ENCODE measurements at regions not wholly inside any gene's neighbourhood (a gene's known extent, or its start where the extent isn't known, plus 50 kb on each side); places are given as distances from the start of the nearest gene placed in this dataset.

DNA sequence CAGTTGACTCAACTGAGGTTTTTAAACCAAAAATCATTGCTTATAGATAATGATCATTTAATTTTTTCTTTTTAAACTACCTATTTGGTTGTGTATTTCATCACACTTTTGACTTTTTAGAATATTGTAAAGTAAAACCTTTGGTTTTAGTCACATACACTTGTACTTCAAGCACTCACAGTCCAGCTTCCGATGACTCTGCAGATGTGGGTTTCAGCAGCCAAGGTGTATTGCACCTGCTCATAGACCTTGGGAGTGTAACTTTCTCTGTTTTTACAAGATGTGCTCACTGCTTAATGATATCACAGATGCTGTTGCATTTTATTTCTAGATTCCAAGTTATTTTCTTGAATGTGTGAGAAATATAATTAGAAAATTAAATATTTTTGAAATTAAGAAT lies 188.3 kb upstream of the SLC38A2 start:
- no peak for FAIRE-seq
- H3K27ac ChIP-seq (ENCODE audit: low read depth in 2 of 2, low read length in 2 of 2): no peak overlapping the region
- intact Hi-C loops (cut with DNase I): no loop called here
- H3K9me3 ChIP-seq (ENCODE audit: control insufficient read depth in 2 of 3, insufficient read depth in 1 of 3, low read length in 3 of 3): peaks cover 0 to 13% (median 0%) of the 10 kb centered on the region in 3 donors
- H3K27me3 ChIP-seq (ENCODE audit: control insufficient read depth, insufficient read depth, low read length): no peaks in the 10 kb centered on the region
- peaks cover 0 to 3% (median 0%) of the 10 kb centered on the region in 3 donors for H3K4me1 ChIP-seq (ENCODE audit: control insufficient read depth in 2 of 3, insufficient read depth in 2 of 3, low read depth in 1 of 3, low read length in 3 of 3)
- no peak overlapping the region for H3K4me3 ChIP-seq (ENCODE audit: low read length in 3 of 3)
- H3K36me3 ChIP-seq (ENCODE audit: control insufficient read depth in 2 of 3, insufficient read depth in 3 of 3, low read length in 3 of 3): no peaks in the 10 kb centered on the region
- TF ChIP-seq CTCF (IDR thresholded peaks at IDR 0.05; ENCODE audit: borderline replicate concordance, extremely low read depth, insufficient read depth): no peak
- H3K9ac ChIP-seq (ENCODE audit: low read length in 3 of 3): no peak overlapping the region
- DNase-seq: no peak

DNA sequence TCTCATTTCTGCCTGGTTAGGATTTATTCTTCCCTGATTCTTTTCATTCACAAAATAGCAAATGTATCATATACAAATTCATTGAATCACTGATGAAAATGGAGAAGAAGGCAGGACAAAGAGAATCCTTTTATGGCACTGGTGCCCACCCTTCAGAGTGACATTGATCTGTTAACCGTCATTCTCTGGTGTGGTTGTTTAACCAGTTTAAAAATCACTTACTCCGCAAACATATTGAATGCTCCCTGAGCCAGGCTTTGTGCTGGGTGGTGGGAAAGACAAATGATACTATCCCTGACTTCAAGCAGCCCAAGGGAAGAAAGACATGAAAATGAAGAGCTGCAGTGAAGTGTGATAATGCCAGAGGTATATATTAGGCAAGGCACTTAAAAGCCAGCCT lies 187.5 kb upstream of the SLC38A2 start:
- Histone ChIP-seq H3K27ac (ENCODE audit: low read depth in 2 of 2, low read length in 2 of 2) (no peak overlapping the region), H3K9ac (ENCODE audit: low read length in 3 of 3) (no peak overlapping the region), H3K4me1 (ENCODE audit: control insufficient read depth in 2 of 3, insufficient read depth in 2 of 3, low read depth in 1 of 3, low read length in 3 of 3) (peaks cover 0 to 4% (median 0%) of the 10 kb centered on the region in 3 donors), H3K27me3 (ENCODE audit: control insufficient read depth, insufficient read depth, low read length) (no peaks in the 10 kb centered on the region), H3K9me3 (ENCODE audit: control insufficient read depth in 2 of 3, insufficient read depth in 1 of 3, low read length in 3 of 3) (peaks cover 0 to 5% (median 0%) of the 10 kb centered on the region in 3 donors), H3K36me3 (ENCODE audit: control insufficient read depth in 2 of 3, insufficient read depth in 3 of 3, low read length in 3 of 3) (no peaks in the 10 kb centered on the region), H3K4me3 (ENCODE audit: low read length in 3 of 3) (no peak overlapping the region)
- TF ChIP-seq CTCF (IDR thresholded peaks at IDR 0.05; ENCODE audit: borderline replicate concordance, extremely low read depth, insufficient read depth): no peak
- DNase-seq (no peak), FAIRE-seq (no peak)
- intact Hi-C loops (cut with DNase I): no loop called here

GRCh38 chr12:46559311-46559710 lies 186.7 kb upstream of the SLC38A2 start:
- intact Hi-C loops (cut with DNase I): no loop called here
- no peak for FAIRE-seq

More at GRCh38 chr12:46559311-46559710, 186.7 kb upstream of the SLC38A2 start:
- H3K9ac ChIP-seq (ENCODE audit: low read length in 3 of 3): no peak overlapping the region
- no peaks in the 10 kb centered on the region for H3K36me3 ChIP-seq (ENCODE audit: control insufficient read depth in 2 of 3, insufficient read depth in 3 of 3, low read length in 3 of 3)
- TF ChIP-seq CTCF (IDR thresholded peaks at IDR 0.05; ENCODE audit: borderline replicate concordance, extremely low read depth, insufficient read depth): no peak
- DNase-seq: no peak
- no peak overlapping the region for H3K4me3 ChIP-seq (ENCODE audit: low read length in 3 of 3)
- H3K4me1 ChIP-seq (ENCODE audit: control insufficient read depth in 2 of 3, insufficient read depth in 2 of 3, low read depth in 1 of 3, low read length in 3 of 3): peaks cover 0 to 6% (median 0%) of the 10 kb centered on the region in 3 donors
- H3K9me3 ChIP-seq (ENCODE audit: control insufficient read depth in 2 of 3, insufficient read depth in 1 of 3, low read length in 3 of 3): peaks cover 0 to 1% (median 0%) of the 10 kb centered on the region in 3 donors
- no peaks in the 10 kb centered on the region for H3K27me3 ChIP-seq (ENCODE audit: control insufficient read depth, insufficient read depth, low read length)
- no peak overlapping the region for H3K27ac ChIP-seq (ENCODE audit: low read depth in 2 of 2, low read length in 2 of 2)

All from kidney (tissue), 13 donors.